DOHH2 (cell line): ENCODE measurements at regions not wholly inside any gene's neighbourhood (a gene's known extent, or its start where the extent isn't known, plus 50 kb on each side); places are given as distances from the start of the nearest gene placed in this dataset.

Experiments
- CTCF ChIP-seq: fragments of 200-600 bp; sonication (generic); IDR thresholded peaks from one replicate; pipeline ENCODE4 v1.5.1; 2014; ENCODE audit warnings: antibody characterized with exemption, mild to moderate bottlenecking, low read depth, low read length; ENCODE audit not compliant: poor library complexity, severe bottlenecking
- EZH2phosphoT487 ChIP-seq: fragments of 200-600 bp; sonication (generic); IDR thresholded peaks from 2 replicates; pipeline ENCODE4 v1.6.1; 2017; ENCODE audit warnings: borderline replicate concordance, mild to moderate bottlenecking, antibody characterized with exemption, low read length, moderate library complexity, mixed read lengths

DNA sequence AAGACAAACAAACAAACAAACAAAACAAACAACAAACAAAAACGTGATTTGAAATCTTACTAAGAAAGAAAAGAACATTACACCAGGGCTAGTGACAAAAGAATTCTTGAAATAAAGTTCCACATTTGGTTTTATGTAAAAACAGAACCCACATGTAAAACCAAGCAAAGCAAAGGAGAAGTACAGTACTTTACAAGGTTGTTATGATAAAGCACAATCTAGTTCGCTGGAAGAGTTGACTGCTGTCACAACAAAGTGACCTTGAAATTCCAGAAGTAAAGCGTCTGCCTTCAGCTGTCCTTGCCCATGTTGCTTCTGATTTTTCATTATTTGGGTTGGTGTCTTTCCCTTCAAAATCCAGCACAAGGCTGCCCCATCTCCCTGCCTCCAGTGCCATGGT is 94.8 kb upstream of the CYRIA start:
- no peak for TF ChIP-seq EZH2phosphoT487
- no peak for TF ChIP-seq CTCF
